ENCODE measurements at regions not wholly inside any gene's neighbourhood (a gene's known extent, or its start where the extent isn't known, plus 50 kb on each side); places are given as distances from the start of the nearest gene placed in this dataset.

- no peak for TF ChIP-seq GATA2 (IDR thresholded peaks at IDR 0.05; ENCODE audit: low read depth, low read length)
- TF ChIP-seq GATA3 (IDR thresholded peaks at IDR 0.05; ENCODE audit: low read depth, low read length) = no peak
These were observed 1395.1 kb downstream of the SUCLG1 start for GRCh38 chr2:83063933-83064332.

Data from SH-SY5Y (cell line).